HuH-7.5 (cell line): ENCODE measurements at regions not wholly inside any gene's neighbourhood (a gene's known extent, or its start where the extent isn't known, plus 50 kb on each side); places are given as distances from the start of the nearest gene placed in this dataset.
"Not testable (repeated sequence)": the region's sequence is repeated elsewhere in the genome, so short reads cannot be mapped to it uniquely, and the experiment has no call there.

Experiments
- DNase-seq: peaks from one replicate; pipeline ENCODE4 v3.0.0; 2011; ENCODE audit warnings: low spot score

DNA sequence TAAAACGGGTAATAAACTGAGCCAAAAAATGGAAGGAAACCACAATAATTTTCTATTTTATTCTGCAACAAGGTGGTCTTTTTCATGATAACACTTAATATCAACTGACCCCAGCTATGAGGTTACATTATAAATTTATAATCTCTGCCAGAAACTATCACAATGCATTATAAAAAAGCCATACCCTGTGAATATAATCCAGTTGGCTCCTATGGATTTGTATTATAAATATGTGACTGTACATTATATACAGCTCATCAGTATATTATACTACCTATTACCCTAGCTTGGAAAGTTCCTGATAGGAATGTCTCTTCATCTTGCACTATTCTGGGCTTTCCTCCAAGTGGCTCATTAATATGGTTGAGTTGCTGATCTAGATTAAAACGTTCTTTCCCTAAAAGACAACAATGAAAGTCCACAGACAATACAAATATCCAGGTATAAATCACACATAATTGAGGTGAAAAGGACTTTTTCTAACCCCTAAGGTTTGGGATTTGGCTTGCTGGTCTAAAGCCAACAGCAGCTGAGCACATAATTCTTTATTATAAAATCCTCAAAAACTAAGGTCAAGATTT is 487.7 kb downstream of the TTLL7 start:
- no peak for DNase-seq

DNA sequence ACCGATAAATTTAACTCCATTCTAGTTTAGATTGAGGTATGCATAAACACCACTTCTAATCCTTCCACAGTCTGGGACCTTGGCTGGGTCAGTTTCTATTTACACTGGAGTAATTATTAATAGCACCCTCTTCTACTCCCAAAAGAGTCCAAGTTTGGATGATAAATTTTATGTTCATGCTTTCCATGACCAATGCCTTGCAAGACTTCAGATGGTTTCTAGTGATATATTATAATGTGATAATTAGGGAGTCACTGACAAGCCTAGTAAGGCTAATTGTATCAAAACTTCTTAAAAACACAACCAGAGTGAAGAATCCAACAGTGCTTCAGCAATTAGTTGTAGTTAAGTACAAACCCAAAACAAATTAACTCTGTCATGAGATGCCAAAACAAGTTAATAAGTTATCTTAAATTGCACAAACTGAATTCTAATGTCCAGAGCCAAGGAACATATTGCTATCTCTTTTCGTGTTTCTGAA is 489.6 kb downstream of the TTLL7 start:
- DNase-seq = no peak

DNA sequence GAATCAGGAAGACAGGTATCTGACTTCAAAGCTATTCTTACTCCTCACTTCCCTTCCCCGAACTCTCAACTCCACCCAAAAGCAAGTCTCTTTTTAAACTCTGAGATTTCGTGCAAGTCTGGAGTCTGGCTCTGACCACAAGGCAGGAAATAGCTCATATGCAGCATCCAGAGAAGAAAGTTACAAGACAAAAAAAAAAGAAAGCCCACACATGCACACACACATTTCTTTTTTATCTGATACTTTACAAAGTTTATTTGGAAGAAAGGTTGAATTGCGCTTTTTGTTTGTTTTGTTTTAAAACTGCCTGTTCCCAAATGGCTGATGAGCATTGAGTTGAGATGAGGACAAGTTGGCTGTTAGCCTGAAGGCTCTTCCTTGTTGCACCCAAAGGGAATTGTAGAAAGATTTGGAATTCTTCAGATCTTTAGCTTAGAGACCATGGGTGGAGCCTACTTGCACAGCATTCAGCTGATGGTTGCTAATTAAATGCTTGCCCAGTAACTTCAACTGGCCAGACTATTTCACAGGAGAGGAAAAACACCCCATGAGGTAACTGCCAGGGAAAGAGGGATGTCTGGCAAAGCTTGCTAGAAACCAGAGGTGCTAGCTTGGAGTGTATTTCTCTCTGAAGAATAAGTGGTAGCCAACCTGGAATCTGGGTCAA is 490.3 kb downstream of the TTLL7 start:
- no peak for DNase-seq

DNA sequence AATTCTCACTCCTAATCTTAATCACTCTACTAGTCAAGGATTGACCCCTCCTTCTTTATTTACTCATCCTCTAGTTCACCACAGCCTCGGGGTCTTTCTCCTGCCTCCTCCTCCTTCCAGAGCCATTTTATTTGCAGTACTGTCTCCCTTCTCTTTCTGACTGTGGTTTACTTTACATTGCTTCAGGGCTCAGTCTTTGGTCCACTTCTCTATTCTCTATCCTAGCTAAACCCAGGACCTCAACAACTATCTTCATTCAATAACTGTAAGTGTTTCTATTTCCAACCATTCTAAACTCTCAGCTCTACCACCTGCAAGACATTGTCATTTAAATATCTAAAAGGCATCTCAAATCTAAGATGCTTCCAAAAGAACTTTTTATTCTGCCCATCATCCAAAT is 493.8 kb downstream of the TTLL7 start:
- no peak for DNase-seq

DNA sequence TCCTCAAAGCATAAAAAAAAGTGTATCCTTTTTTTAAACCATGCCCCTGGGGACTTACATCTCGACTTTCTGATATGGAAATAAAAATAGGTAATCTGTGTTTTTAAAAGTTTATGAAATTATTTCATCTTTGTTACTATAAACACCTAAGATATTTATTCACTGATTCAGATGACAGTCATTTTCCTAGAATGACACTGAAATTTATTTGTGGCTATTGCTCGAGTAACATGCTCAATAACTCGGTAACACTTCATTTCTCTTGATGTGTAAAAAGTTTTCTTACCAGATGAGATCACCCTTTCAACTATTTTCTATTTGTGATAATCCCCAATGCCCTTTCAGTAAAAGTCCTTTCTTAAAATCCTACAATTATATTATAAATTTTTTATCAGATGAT is 495.8 kb downstream of the TTLL7 start:
- DNase-seq = no peak

DNA sequence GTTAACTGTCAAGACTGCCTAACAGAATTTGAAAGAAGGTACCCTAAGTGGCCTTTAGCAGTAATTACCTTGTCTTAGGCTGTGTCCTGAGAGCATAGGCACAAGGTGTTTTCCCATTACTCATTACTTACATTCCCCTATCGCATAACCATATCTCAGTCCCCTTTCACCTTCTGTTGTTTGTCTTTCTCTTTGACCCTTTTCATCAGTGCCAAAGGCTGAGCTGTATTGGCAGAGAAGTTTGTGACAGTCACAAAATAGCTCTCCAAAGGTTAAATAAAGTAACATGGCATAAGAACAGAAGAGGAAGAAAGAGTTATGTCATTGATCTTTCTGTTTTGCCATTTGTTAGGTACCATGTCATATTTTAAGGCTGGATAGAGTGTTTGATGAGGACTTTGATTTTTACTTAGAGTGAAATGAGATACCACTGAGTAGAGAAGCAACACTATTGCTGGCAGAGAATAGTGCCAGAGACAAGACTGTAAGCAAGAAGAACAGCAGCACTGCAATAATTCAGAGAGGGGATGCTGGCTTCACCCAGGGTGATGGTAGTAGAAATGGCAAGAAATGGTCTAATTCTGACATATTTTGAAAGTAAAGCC is 497.8 kb downstream of the TTLL7 start:
- peak; percentile 6 for DNase-seq

DNA sequence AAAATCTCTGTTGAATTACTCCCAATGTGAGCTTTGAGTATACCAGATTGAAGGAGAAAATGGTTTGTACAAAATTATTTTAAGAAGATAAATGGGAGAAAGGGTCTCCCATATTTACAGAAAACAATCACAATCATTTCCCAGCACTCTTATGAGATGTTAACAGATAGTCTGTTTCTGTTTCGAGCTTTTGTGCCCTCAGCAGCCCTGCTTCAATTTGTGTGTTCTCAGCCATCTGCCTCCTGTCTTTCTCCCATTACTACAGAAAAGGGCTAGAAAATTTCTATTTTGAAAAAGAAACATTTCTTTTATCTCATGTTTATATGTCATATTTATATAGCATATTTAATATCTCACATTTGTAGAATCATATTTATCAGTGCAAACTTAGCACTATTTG is 498.4 kb downstream of the TTLL7 start:
- no peak for DNase-seq

DNA sequence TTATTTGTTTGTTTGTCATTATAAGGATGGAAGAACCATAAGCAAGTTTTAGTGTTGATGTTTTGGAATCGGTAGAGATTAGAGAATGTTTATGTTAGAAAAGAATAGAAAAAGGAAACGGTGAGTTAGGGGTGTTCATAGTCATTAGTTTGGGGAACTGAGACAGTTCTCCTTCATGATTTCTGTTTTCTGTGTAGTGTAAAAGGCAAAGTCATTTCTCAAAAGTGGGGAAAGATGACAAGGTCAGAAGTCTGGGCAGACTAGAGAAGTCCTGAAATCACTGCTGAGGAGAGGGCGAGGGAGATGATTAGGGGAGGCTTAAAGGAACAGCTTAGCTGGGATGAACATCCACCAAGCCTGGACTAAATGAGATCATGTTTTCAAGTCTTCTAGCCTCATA is 498.9 kb downstream of the TTLL7 start:
- DNase-seq = no peak

DNA sequence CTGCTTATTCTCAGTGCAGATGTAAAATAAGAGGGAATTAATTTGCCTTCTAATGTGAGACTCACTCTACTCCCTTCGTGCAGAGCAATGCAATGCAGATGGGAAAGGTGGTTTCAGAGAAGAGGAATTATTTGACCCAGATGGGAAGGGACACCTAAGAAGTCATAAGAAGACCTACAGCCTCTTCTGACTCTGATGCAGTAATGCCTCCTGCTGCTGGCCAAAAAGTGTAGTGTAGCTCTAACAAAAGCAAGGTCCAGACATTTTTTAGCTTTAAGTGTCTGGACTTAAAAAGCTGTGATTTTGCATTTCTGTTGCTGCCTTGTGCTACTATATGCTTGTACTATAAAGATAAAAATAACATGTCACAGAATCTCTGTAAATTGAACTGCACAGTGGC is 501.4 kb downstream of the TTLL7 start:
- DNase-seq = no peak

DNA sequence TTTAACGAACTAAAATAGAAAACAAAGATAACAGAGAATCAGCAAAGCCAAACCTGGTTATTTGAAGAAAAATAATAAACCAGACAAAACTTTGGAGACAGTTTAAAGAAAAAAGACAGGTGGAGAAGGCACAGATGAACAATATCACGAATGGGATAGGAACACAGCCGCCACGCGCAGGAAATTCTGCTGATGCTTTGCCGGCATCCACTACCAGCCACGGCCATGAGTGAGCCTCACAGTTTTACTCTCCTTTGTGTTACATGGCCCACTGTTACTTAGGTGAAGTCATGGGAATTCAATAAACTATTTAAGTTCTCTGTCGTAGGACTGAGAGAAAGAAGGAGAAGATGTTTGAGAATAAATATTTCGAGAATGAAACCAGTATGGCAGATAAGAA is 503.4 kb downstream of the TTLL7 start:
- DNase-seq = no peak

DNA sequence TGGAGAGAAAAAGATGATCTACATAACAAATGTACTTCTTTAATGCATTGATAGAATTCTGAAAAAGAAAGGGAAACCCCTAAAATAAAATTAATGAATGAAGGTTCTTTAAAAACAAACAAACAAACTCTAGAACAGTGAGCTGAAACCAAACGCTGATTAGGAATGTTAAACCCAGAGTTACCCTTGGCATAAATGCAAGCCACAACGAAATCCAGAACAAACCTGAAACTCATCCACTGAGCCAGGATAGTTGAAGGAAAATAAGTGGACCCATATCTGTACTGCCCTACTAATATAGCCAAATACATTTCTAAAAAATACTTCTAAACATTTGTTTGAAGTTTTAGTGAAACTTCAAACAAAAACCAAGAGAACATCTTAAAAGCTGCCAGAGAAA is 505.3 kb downstream of the TTLL7 start:
- no peak for DNase-seq

DNA sequence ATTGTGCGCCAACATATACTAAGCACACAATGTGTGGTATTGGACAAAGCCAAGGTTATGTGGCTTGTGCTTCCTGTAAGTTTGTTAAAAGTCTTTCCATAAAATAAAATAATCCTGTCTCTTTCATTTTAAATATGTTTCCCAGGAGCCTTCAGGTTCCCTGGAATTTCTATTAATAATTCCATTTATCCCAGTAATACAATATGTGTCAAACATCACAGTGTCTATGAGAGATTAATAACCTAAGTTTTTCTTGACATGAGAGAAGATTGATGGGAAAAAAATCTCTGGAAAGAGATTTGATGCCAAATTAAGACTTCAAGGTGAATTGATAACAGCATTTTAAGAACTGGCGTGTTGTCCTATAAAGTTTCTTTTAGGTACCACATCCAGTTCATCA is 507.0 kb downstream of the TTLL7 start:
- no peak for DNase-seq

DNA sequence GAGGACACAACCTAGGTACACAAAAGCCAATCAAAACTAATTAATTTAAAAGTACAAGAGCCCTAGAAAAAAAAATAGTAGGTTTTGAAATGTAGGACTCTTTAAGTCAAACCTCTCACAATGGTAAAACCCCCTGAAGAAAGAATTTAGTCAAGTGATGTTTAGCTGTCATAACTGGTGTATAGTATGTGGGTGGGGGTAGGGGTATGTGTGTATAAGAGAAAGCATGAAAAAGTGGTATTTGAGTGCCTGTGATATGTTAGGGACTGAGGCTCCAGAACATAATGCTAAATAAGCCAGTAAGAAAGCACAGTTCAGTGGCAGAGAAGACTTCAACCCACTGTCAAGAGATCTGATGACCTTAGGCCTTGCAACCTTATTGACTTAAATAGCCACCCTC is 507.9 kb downstream of the TTLL7 start:
- no peak for DNase-seq

DNA sequence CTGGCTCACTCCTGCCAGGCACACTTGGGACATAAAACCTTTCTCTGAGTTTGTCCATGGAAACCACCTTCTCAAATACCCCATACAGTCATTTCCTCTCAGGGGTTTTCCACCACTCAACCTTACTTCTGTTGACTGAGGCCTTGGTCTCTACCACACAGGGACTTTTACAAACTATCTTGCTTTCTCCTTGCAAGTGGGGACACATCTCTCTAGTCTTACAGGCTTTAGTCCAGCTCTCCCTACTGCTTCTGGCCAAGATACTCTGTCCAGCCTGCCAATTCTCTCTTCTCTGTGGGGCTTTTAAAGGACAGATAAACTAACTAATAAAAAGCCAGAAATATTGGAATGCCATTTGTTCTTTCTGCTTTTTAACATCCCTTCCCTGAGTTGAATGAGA is 510.8 kb downstream of the TTLL7 start:
- DNase-seq = not testable (repeated sequence)

DNA sequence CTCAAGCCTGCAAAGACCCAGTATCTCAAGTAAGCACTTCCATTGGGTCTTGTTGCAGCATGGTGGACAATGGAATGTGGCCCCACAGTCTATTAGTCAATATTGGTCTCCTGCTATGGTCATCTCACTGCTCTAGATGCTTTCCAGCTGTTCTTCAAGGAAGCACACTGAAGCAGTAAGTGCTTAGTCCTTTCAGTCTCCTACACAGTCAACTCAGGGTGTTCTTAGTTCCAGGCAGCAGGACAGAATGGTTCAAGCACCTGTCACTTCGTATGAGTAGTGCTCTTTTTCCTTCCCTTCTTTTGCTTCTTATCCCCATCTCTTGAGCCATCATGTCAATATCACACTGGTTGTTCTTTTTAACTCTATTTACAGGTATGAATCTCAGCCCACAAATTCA is 511.5 kb downstream of the TTLL7 start:
- DNase-seq = not testable (repeated sequence)

DNA sequence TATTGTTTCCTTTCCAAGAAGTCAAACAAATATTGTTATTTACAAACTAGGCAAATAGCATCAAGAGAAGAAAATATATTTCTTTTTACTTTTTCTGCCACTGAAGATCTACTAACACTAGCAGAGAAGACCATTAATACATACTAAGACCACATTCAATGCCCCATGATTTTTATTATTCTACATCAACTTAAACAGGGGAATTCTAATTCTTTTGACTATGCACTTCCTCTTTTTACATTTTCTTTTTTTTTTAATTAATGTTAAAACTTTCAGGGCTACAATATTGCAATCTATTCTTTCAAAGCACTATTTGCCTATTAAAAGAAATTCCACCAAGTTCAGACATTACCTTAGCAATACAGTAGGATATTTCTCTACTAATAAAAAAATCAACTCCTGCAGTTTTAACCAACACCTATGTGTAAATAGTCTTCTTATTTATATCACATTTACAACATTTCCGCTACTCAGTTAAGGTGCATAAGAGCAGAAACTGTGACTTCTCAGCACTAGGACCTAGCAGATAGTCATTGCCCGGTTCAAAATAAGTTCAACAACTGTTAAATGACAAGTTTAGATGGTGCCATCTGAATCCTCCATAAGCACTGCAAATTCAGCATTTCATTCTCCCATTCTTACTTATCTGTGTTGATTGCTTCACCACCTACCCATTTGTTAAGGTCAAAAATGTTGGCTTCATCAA is 513.5 kb downstream of the TTLL7 start:
- not testable (repeated sequence) for DNase-seq

DNA sequence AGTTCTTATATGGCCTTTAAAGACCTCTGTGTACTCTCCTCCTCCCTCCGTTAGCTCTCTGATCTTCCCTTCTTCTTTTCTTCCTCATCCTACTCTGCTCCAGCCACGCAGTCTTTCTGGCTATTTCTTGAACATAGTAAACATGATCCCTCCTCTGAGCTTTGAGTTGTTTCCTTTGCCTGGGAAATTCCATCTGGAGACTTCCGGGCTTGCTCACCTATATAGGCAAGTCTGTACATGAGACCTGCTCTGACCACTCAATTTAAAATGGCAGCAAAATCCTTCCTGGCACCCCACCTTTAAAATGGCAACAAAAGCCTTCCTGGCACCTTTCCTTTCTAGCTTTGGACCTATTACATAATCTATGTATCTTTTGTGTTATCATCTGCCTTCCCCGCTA is 517.6 kb downstream of the TTLL7 start:
- not testable (repeated sequence) for DNase-seq

DNA sequence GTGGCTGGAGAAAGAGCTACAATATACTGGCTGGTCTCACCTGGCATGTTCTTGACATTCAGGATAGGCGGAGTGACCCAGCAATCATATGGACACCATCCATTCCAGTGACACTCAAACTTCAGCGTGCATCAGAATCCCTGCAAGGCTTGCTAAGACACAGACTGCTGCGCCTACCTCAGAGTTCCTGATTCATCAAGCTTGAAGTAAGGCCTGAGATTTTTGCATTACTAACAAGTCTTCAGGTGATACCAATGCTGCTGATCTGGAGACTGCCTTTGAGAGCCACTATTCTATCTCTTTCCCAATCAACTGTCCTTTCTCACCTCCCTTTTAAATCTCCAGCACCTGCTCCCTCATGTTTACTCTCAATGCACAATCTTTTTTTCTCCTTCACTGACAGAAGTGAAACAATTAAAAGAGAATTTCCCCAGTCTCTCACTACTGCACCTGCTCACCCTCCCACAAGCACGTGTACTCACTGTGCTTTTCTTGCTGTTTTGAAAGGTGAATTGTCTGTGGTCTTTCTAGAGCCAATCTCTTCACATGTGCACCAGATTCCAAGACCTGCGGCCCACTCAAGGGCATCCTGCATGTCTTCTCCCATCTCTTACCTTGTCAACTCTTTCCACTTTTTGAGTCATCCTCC is 519.2 kb downstream of the TTLL7 start:
- not testable (repeated sequence) for DNase-seq

DNA sequence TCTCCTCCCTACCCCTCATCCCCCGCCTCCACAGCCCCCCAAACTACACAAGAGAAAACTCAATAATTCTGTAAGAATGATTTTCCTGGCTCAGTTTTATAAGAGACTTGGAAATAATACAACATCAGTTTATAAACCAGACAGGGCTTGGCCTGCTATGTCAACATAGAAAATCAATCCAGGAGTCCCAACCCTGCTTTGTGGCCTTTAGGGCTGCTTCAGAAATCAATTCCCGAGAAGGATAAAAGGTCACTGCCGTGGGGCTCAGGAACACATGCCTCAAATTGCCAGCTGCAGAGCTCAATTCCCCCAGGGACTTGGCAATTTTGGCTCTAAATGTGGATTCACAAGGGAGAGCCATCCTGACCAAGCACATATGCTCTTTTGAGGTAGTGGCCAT is 520.8 kb downstream of the TTLL7 start:
- DNase-seq = not testable (repeated sequence)

DNA sequence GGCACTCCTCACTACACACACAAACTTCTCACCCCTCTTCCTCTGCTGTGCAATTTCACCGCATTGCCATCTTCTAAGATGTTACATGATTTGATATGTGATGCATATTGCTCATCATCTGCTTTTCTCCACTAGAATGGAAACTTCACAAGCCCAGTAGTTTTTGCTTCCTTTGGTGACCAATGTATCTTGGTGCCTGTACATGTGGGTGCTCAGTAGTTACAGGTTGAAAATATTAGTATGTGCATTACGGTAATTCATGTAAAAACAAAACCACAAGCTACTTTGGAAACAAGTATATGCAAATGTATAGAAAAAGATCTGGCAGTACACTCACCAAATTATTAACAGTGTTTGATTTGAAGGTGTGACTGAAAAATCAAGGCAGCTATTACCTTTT is 522.4 kb downstream of the TTLL7 start:
- DNase-seq = not testable (repeated sequence)

DNA sequence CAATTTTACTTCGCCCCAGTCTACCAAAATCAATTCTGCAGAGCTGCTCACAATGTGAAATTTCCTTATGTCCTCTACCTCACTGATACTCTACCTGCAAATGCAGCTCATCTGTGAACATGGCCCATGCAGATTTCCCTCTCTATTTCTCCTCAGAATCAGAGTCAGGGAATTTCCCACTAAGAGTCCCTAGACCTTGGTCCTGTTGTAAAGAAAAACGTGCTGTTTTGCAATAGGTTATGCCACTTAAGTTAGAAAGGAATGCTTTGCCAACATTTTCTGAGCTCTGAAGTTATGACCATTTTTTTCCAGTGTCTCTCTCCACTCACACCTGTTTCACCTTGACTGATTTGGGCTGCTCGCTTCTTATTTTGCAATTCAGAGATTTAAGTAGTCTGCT is 524.0 kb downstream of the TTLL7 start:
- not testable (repeated sequence) for DNase-seq

DNA sequence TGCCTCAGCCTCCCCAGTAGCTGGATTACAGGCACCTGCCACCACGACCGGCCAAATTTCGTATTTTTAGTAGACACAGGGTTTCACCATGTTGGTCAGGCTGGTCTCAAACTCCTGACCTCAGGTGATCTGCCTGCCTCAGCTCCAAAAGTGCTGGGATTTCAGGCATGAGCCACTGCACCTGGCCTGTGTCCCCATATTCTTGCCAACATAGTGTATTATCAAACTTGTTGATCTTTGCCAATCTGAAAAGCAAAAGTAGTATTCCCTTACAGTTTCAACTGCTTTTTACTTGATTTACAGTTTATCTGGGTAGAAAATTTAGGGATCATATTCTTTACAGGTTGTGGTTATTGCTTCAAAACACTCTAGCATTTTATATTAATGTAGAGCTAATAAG is 524.9 kb downstream of the TTLL7 start:
- DNase-seq = not testable (repeated sequence)
